ENCODE measurements at regions not wholly inside any gene's neighbourhood (a gene's known extent, or its start where the extent isn't known, plus 50 kb on each side); places are given as distances from the start of the nearest gene placed in this dataset.

- no peak for TF ChIP-seq CTCF (IDR thresholded peaks at IDR 0.05; ENCODE audit: low read depth, low read length, poor library complexity, severe bottlenecking)
- TF ChIP-seq EZH2phosphoT487 (IDR thresholded peaks at IDR 0.05; ENCODE audit: borderline replicate concordance, low read length) = no peak
These were observed 233.7 kb downstream of the TLE1 start for GRCh38 chr9:81455462-81456219.
